Testis (tissue), 2 donors: ENCODE measurements at regions not wholly inside any gene's neighbourhood (a gene's known extent, or its start where the extent isn't known, plus 50 kb on each side); places are given as distances from the start of the nearest gene placed in this dataset.

Source experiments
- POLR2A ChIP-seq: fragments of 450-650 bp; IDR thresholded peaks from one replicate; pipeline ENCODE4 v1.6.1; 2017; ENCODE audit warnings: antibody characterized with exemption, mild to moderate bottlenecking, moderate library complexity
- TF ChIP-seq, protein P1 (sequence below), 3 experiments: fragments of 450-650 bp in 2 of 3; fragments of 200-600 bp in 1 of 3; sonication (generic) in 1 of 3; IDR thresholded peaks; one replicate each; pipeline ENCODE4 v1.5.1; 2016 to 2019; ENCODE audit warnings: antibody characterized with exemption in 3 of 3, mild to moderate bottlenecking in 2 of 3, moderate library complexity in 1 of 3

GRCh38 chr6:153702671-153703070, 336.4 kb upstream of the OPRM1 start:
- TF ChIP-seq, protein P1, sequence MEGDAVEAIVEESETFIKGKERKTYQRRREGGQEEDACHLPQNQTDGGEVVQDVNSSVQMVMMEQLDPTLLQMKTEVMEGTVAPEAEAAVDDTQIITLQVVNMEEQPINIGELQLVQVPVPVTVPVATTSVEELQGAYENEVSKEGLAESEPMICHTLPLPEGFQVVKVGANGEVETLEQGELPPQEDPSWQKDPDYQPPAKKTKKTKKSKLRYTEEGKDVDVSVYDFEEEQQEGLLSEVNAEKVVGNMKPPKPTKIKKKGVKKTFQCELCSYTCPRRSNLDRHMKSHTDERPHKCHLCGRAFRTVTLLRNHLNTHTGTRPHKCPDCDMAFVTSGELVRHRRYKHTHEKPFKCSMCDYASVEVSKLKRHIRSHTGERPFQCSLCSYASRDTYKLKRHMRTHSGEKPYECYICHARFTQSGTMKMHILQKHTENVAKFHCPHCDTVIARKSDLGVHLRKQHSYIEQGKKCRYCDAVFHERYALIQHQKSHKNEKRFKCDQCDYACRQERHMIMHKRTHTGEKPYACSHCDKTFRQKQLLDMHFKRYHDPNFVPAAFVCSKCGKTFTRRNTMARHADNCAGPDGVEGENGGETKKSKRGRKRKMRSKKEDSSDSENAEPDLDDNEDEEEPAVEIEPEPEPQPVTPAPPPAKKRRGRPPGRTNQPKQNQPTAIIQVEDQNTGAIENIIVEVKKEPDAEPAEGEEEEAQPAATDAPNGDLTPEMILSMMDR (IDR thresholded peaks at IDR 0.05) = no peak
- TF ChIP-seq POLR2A = no peak
